Progenitor cell of endocrine pancreas (in vitro differentiated cells): ENCODE measurements at regions not wholly inside any gene's neighbourhood (a gene's known extent, or its start where the extent isn't known, plus 50 kb on each side); places are given as distances from the start of the nearest gene placed in this dataset.

Source experiments
- DNase-seq: peaks from one replicate; pipeline ENCODE4 v3.0.0; 2021; ENCODE audit warnings: low spot score; ENCODE audit not compliant: unreplicated experiment
- H3K27ac Mint-ChIP-seq: 2 replicates; pipeline ENCODE4 v1.8.0; 2021; ENCODE audit warnings: mild to moderate bottlenecking, moderate library complexity, mixed read lengths
- H3K27me3 Mint-ChIP-seq: 2 replicates; pipeline ENCODE4 v1.8.0; 2021; ENCODE audit warnings: mixed read lengths
- H3K36me3 Mint-ChIP-seq: 2 replicates; pipeline ENCODE4 v1.8.0; 2022; ENCODE audit warnings: mixed read lengths; ENCODE audit not compliant: insufficient read depth
- H3K4me1 Mint-ChIP-seq: 2 replicates; pipeline ENCODE4 v1.8.0; 2021; ENCODE audit warnings: low read depth, mixed read lengths
- H3K4me3 Mint-ChIP-seq: 2 replicates; pipeline ENCODE4 v1.8.0; 2021; ENCODE audit warnings: low read depth, mild to moderate bottlenecking, moderate library complexity, mixed read lengths
- H3K9me3 Mint-ChIP-seq: 2 replicates; pipeline ENCODE4 v1.8.0; 2021; ENCODE audit warnings: low read depth, mixed read lengths
- CTCF ChIP-seq: fragments of 200-600 bp; sonication (generic); IDR thresholded peaks from one replicate; pipeline ENCODE4 v1.5.0; 2021; ENCODE audit warnings: antibody characterized with exemption, mild to moderate bottlenecking; ENCODE audit not compliant: unreplicated experiment

- H3K36me3 Mint-ChIP-seq, result peaks cover 28% of the 10 kb centered on the region
- H3K9me3 Mint-ChIP-seq, result no peaks in the 10 kb centered on the region
- no peak for TF ChIP-seq CTCF
- DNase-seq, result no peak
- H3K4me1 Mint-ChIP-seq, result no peaks in the 10 kb centered on the region
- H3K4me3 Mint-ChIP-seq, result no peak overlapping the region
- H3K27me3 Mint-ChIP-seq, result no peaks in the 10 kb centered on the region
- no peak overlapping the region for H3K27ac Mint-ChIP-seq
Observed at GRCh38 chr22:25487508-25487907, 77.0 kb upstream of the GRK3 start.

GRCh38 chr22:25488244-25489020 is 76.0 kb upstream of the GRK3 start:
- H3K36me3 Mint-ChIP-seq, result peaks cover 25% of the 10 kb centered on the region
- no peaks in the 10 kb centered on the region for H3K9me3 Mint-ChIP-seq
- no peak overlapping the region for H3K27ac Mint-ChIP-seq
- H3K4me3 Mint-ChIP-seq, result no peak overlapping the region
- no peak for DNase-seq
- no peaks in the 10 kb centered on the region for H3K4me1 Mint-ChIP-seq
- TF ChIP-seq CTCF, result no peak
- no peaks in the 10 kb centered on the region for H3K27me3 Mint-ChIP-seq

- no peak overlapping the region for H3K27ac Mint-ChIP-seq
- TF ChIP-seq CTCF, result no peak
- H3K4me1 Mint-ChIP-seq, result peaks cover 6% of the 10 kb centered on the region
- DNase-seq, result no peak
- H3K36me3 Mint-ChIP-seq, result peaks cover 20% of the 10 kb centered on the region
- H3K4me3 Mint-ChIP-seq, result no peak overlapping the region
- H3K27me3 Mint-ChIP-seq, result no peaks in the 10 kb centered on the region
- H3K9me3 Mint-ChIP-seq, result no peaks in the 10 kb centered on the region
Observed at GRCh38 chr22:25489947-25490346, 74.5 kb upstream of the GRK3 start.

GRCh38 chr22:25490896-25491295 is 73.6 kb upstream of the GRK3 start:
- Mint-ChIP-seq H3K27me3 (no peaks in the 10 kb centered on the region), H3K27ac (no peak overlapping the region), H3K9me3 (no peaks in the 10 kb centered on the region), H3K36me3 (peaks cover 18% of the 10 kb centered on the region), H3K4me3 (no peak overlapping the region), H3K4me1 (peaks cover 9% of the 10 kb centered on the region)
- DNase-seq, result no peak
- no peak for TF ChIP-seq CTCF

- Mint-ChIP-seq H3K4me3 (no peak overlapping the region), H3K36me3 (peaks cover 22% of the 10 kb centered on the region), H3K9me3 (no peaks in the 10 kb centered on the region), H3K4me1 (peaks cover 9% of the 10 kb centered on the region), H3K27ac (no peak overlapping the region), H3K27me3 (no peaks in the 10 kb centered on the region)
- no peak for TF ChIP-seq CTCF
- DNase-seq, result no peak
Observed at GRCh38 chr22:25492162-25492561, 72.3 kb upstream of the GRK3 start.
